ENCODE measurements at regions not wholly inside any gene's neighbourhood (a gene's known extent, or its start where the extent isn't known, plus 50 kb on each side); places are given as distances from the start of the nearest gene placed in this dataset.

DNA sequence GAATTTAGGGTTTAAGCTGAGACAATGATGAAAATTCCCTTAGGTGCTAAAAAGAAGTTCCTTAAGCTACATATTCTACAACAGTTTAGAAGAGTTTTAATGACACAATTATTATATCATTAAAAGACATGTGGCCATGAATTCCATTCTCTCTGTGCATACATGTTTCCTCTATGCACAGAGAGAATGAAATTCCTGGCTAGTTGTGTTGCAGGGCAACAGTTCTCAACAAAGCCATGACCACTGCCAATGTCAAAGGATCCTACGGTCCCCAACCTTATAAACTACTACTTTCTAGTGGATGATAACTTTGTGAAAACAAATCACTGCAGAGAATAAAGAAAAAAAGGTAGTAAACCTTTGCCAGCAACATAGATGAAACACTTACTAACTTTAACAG, 122.7 kb downstream of the OTOL1 start:
- no TSS peak for BruUV-seq (replicated peaks)
- Histone ChIP-seq H4K20me1 (ENCODE audit: insufficient read depth) (no peaks in the 10 kb centered on the region), H3K27ac (ENCODE audit: low read depth, low read length) (no peak overlapping the region), H3K4me3 (replicated peaks in 1 of 2; ENCODE audit: low read depth in 1 of 2, low read length in 2 of 2) (no peak overlapping the region), H3K36me3 (ENCODE audit: control insufficient read depth in 1 of 2, insufficient read depth in 2 of 2, low read length in 2 of 2) (no peaks in the 10 kb centered on the region), H3K4me2 (ENCODE audit: low read length) (no peak overlapping the region), H3K27me3 (ENCODE audit: insufficient read depth, low read length) (no peaks in the 10 kb centered on the region), H3K79me2 (ENCODE audit: insufficient read depth, low read length) (no peaks in the 10 kb centered on the region), H2AFZ (ENCODE audit: low read depth, low read length, poor library complexity, severe bottlenecking) (no peak overlapping the region), H3K9me2 (ENCODE audit: insufficient read depth) (no peaks in the 10 kb centered on the region), H3K9me3 (ENCODE audit: control insufficient read depth in 1 of 2, insufficient read depth in 1 of 2, low read depth in 1 of 2, low read length in 2 of 2) (no peaks in the 10 kb centered on the region), H3K9ac (ENCODE audit: low read length) (no peak overlapping the region), H3K4me1 (ENCODE audit: control insufficient read depth in 1 of 2, insufficient read depth in 2 of 2, low read length in 2 of 2) (no peaks in the 10 kb centered on the region)
- ChIA-PET POLR2A (no interaction called here), CTCF (no interaction called here), RAD21 (ENCODE audit: low non-redundant PET in 1 of 2, low total read pairs in 2 of 2, uncharacterized antibody in 2 of 2, unreplicated experiment in 2 of 2) (no interaction called here)
- no peak for TF ChIP-seq ELF1 (IDR thresholded peaks at IDR 0.05; ENCODE audit: borderline replicate concordance, low read depth)
- TF ChIP-seq POLR2A (IDR thresholded peaks at IDR 0.05; ENCODE audit: borderline replicate concordance, extremely low read depth, insufficient read depth, insufficient read length): no peak
- no peak for TF ChIP-seq POLR2AphosphoS5 (IDR thresholded peaks at IDR 0.05; ENCODE audit: low read depth, low read length)
- TF ChIP-seq ZNF274 (IDR thresholded peaks at IDR 0.05; ENCODE audit: low read depth, low read length): no peak
- TF ChIP-seq SRF (IDR thresholded peaks at IDR 0.05; ENCODE audit: low read depth): no peak
- TF ChIP-seq SIN3A (IDR thresholded peaks at IDR 0.05; ENCODE audit: low read depth): no peak
- TF ChIP-seq CBX3 (IDR thresholded peaks at IDR 0.05; ENCODE audit: low read depth): no peak
- DNase-seq (ENCODE audit: low read depth, low spot score) (no peak), ATAC-seq (no peak)
- intact Hi-C loops (cut with micrococcal nuclease): no loop called here

DNA sequence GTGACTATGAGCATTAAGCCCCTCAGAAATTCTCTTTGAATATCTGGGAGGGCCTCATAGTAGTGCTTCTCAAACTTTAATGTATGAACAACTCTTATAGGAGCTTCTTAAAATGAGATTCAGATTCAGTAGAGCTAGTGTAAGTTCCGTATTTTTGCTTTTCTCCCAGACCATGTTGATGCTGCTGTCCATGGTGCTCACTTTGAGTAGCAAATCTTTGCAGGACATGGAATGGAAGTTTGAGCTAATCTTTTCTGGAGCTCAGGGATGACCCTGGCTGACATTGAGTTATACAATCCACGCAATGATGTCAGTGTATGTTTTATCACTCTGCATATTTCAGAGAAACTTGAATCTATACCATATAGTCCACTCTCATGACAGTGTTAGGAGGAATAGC, 134.2 kb downstream of the OTOL1 start:
- Histone ChIP-seq H3K9ac (ENCODE audit: low read length) (no peak overlapping the region), H2AFZ (ENCODE audit: low read depth, low read length, poor library complexity, severe bottlenecking) (no peak overlapping the region), H3K27ac (ENCODE audit: low read depth, low read length) (no peak overlapping the region), H3K36me3 (ENCODE audit: control insufficient read depth in 1 of 2, insufficient read depth in 2 of 2, low read length in 2 of 2) (no peaks in the 10 kb centered on the region), H3K27me3 (ENCODE audit: insufficient read depth, low read length) (no peaks in the 10 kb centered on the region), H3K79me2 (ENCODE audit: insufficient read depth, low read length) (no peaks in the 10 kb centered on the region), H3K9me3 (ENCODE audit: control insufficient read depth in 1 of 2, insufficient read depth in 1 of 2, low read depth in 1 of 2, low read length in 2 of 2) (no peaks in the 10 kb centered on the region), H3K4me2 (ENCODE audit: low read length) (no peak overlapping the region), H3K9me2 (ENCODE audit: insufficient read depth) (no peaks in the 10 kb centered on the region), H4K20me1 (ENCODE audit: insufficient read depth) (no peaks in the 10 kb centered on the region), H3K4me1 (ENCODE audit: control insufficient read depth in 1 of 2, insufficient read depth in 2 of 2, low read length in 2 of 2) (no peaks in the 10 kb centered on the region), H3K4me3 (replicated peaks in 1 of 2; ENCODE audit: low read depth in 1 of 2, low read length in 2 of 2) (no peak overlapping the region)
- ChIA-PET CTCF (no interaction called here), RAD21 (ENCODE audit: low non-redundant PET in 1 of 2, low total read pairs in 2 of 2, uncharacterized antibody in 2 of 2, unreplicated experiment in 2 of 2) (no interaction called here), POLR2A (no interaction called here)
- no peak for DNase-seq (ENCODE audit: low read depth, low spot score)
- no peak for TF ChIP-seq SIN3A (IDR thresholded peaks at IDR 0.05; ENCODE audit: low read depth)
- no peak for TF ChIP-seq SP1 (IDR thresholded peaks at IDR 0.05; ENCODE audit: low read depth)
- TF ChIP-seq, protein P1, sequence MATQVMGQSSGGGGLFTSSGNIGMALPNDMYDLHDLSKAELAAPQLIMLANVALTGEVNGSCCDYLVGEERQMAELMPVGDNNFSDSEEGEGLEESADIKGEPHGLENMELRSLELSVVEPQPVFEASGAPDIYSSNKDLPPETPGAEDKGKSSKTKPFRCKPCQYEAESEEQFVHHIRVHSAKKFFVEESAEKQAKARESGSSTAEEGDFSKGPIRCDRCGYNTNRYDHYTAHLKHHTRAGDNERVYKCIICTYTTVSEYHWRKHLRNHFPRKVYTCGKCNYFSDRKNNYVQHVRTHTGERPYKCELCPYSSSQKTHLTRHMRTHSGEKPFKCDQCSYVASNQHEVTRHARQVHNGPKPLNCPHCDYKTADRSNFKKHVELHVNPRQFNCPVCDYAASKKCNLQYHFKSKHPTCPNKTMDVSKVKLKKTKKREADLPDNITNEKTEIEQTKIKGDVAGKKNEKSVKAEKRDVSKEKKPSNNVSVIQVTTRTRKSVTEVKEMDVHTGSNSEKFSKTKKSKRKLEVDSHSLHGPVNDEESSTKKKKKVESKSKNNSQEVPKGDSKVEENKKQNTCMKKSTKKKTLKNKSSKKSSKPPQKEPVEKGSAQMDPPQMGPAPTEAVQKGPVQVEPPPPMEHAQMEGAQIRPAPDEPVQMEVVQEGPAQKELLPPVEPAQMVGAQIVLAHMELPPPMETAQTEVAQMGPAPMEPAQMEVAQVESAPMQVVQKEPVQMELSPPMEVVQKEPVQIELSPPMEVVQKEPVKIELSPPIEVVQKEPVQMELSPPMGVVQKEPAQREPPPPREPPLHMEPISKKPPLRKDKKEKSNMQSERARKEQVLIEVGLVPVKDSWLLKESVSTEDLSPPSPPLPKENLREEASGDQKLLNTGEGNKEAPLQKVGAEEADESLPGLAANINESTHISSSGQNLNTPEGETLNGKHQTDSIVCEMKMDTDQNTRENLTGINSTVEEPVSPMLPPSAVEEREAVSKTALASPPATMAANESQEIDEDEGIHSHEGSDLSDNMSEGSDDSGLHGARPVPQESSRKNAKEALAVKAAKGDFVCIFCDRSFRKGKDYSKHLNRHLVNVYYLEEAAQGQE (IDR thresholded peaks at IDR 0.05; ENCODE audit: low read depth): peak; percentile 76
- TF ChIP-seq YY1 (IDR thresholded peaks at IDR 0.05; ENCODE audit: extremely low read depth, insufficient replicate concordance, low read depth, low read length): no peak
- TF ChIP-seq EGR1 (IDR thresholded peaks at IDR 0.05; ENCODE audit: low read depth): no peak
- TF ChIP-seq CEBPB (IDR thresholded peaks at IDR 0.05; ENCODE audit: low read depth): no peak
- BruUV-seq (replicated peaks): no TSS peak
- intact Hi-C loops (cut with micrococcal nuclease): no loop called here
- no peak for ATAC-seq

All from HCT116 (cell line).